ENCODE measurements at regions not wholly inside any gene's neighbourhood (a gene's known extent, or its start where the extent isn't known, plus 50 kb on each side); places are given as distances from the start of the nearest gene placed in this dataset.

DNA sequence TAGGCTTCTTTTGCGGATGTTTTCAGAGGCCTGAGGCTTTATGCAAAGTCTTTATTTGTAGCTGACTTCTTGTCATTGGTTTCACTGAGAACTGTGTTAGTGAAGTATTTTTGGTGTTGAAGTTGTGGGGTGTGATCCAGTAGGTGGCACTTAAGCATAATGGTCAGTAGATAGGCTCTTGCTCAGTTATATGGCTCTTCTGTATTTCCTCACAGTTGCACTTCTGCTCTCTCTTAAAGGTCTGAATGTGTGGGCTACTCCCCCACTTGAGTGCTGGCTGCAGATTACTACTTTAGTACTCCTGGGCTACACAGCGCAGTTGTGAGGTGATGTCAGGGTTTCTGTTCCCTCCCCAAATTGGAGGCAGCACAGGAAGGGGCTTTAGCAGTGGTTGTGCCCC, 133.8 kb upstream of the SCN7A start:
- TF ChIP-seq, protein P1, sequence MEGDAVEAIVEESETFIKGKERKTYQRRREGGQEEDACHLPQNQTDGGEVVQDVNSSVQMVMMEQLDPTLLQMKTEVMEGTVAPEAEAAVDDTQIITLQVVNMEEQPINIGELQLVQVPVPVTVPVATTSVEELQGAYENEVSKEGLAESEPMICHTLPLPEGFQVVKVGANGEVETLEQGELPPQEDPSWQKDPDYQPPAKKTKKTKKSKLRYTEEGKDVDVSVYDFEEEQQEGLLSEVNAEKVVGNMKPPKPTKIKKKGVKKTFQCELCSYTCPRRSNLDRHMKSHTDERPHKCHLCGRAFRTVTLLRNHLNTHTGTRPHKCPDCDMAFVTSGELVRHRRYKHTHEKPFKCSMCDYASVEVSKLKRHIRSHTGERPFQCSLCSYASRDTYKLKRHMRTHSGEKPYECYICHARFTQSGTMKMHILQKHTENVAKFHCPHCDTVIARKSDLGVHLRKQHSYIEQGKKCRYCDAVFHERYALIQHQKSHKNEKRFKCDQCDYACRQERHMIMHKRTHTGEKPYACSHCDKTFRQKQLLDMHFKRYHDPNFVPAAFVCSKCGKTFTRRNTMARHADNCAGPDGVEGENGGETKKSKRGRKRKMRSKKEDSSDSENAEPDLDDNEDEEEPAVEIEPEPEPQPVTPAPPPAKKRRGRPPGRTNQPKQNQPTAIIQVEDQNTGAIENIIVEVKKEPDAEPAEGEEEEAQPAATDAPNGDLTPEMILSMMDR (IDR thresholded peaks at IDR 0.05) = no peak
- TF ChIP-seq POLR2A (IDR thresholded peaks at IDR 0.05) = no peak
- TF ChIP-seq POLR2AphosphoS5 (IDR thresholded peaks at IDR 0.05) = no peak
